ENCODE measurements at regions not wholly inside any gene's neighbourhood (a gene's known extent, or its start where the extent isn't known, plus 50 kb on each side); places are given as distances from the start of the nearest gene placed in this dataset.

GRCh38 chr4:187274153-187274552 lies 550.5 kb upstream of the FAT1 start:
- TF ChIP-seq, protein P1, sequence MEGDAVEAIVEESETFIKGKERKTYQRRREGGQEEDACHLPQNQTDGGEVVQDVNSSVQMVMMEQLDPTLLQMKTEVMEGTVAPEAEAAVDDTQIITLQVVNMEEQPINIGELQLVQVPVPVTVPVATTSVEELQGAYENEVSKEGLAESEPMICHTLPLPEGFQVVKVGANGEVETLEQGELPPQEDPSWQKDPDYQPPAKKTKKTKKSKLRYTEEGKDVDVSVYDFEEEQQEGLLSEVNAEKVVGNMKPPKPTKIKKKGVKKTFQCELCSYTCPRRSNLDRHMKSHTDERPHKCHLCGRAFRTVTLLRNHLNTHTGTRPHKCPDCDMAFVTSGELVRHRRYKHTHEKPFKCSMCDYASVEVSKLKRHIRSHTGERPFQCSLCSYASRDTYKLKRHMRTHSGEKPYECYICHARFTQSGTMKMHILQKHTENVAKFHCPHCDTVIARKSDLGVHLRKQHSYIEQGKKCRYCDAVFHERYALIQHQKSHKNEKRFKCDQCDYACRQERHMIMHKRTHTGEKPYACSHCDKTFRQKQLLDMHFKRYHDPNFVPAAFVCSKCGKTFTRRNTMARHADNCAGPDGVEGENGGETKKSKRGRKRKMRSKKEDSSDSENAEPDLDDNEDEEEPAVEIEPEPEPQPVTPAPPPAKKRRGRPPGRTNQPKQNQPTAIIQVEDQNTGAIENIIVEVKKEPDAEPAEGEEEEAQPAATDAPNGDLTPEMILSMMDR (IDR thresholded peaks at IDR 0.05) = no peak
- TF ChIP-seq POLR2AphosphoS5 (IDR thresholded peaks at IDR 0.05) (no peak), POLR2A (IDR thresholded peaks at IDR 0.05) (no peak), EP300 (IDR thresholded peaks at IDR 0.05) (no peak)
